Body of pancreas (tissue), 4 donors: ENCODE measurements at regions not wholly inside any gene's neighbourhood (a gene's known extent, or its start where the extent isn't known, plus 50 kb on each side); places are given as distances from the start of the nearest gene placed in this dataset.

Source experiments
- CTCF ChIP-seq, 7 experiments: fragments of 450-650 bp in 4 of 7; fragments of 200-600 bp in 3 of 7; sonication (generic) in 3 of 7; IDR thresholded peaks; one replicate each; pipeline ENCODE4 v1.5.1; 2016 to 2019; ENCODE audit warnings: antibody characterized with exemption in 7 of 7
- POLR2A ChIP-seq, 3 donors: fragments of 450-650 bp; IDR thresholded peaks; one replicate each; pipeline ENCODE4 v1.6.1; 2016; ENCODE audit warnings: antibody characterized with exemption in 3 of 3, mild to moderate bottlenecking in 2 of 3

DNA sequence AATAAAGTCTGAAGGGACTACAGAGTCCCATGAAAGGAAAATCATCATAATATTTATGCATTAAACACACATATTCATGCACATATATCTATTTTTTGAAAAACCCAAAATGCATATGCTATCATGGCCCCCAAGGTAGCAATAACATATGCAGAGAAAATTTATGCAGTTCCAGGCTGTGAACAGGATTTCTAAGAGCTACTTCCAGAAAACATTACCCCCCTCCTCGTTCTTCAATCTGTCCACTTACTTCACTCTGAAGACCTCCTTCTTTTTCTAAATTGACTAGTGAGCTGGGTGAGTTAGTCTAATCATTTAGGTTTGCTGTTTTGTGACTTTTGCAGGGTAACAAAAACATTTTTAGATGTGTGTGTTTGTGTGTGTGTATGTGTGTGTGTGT is 376.4 kb upstream of the ZEB2 start:
- no peak for TF ChIP-seq CTCF (IDR thresholded peaks at IDR 0.05)
- no peak for TF ChIP-seq POLR2A (IDR thresholded peaks at IDR 0.05)
